Adrenal gland (tissue), 9 donors: ENCODE measurements at regions not wholly inside any gene's neighbourhood (a gene's known extent, or its start where the extent isn't known, plus 50 kb on each side); places are given as distances from the start of the nearest gene placed in this dataset.

ENCODE experiments used
- DNase-seq, 7 donors: peaks; one replicate each; pipeline ENCODE4 v3.0.0-alpha.2; 2019 to 2020
- H3K27ac ChIP-seq, 5 donors: fragments of 200-600 bp; sonication (generic) in 4 of 5; 1 replicate in 3 of 5; 2 replicates in 2 of 5; pipeline versions ENCODE4 v1.5.1 to v1.8.0; 2016 to 2020; ENCODE audit warnings: mild to moderate bottlenecking in 1 of 5
- H3K27me3 ChIP-seq: fragments of 200-600 bp; 2 replicates; pipeline ENCODE4 v1.8.0; 2021
- H3K36me3 ChIP-seq, 2 donors: fragments of 200-600 bp; replicated peaks in 1 of 2; 1 replicate in 1 of 2; 2 replicates in 1 of 2; pipeline versions ENCODE4 v1.5.1 to v1.8.0; 2018 to 2022
- H3K4me1 ChIP-seq, 2 donors: fragments of 200-600 bp; replicated peaks in 1 of 2; 1 replicate in 1 of 2; 2 replicates in 1 of 2; pipeline versions ENCODE4 v1.5.1 to v1.8.0; 2018 to 2021
- H3K4me3 ChIP-seq, 4 donors: fragments of 200-600 bp; sonication (generic) in 3 of 4; one replicate each; pipeline ENCODE4 v1.5.1; 2016 to 2018
- H3K9me3 ChIP-seq, 3 donors: fragments of 200-600 bp; sonication (generic) in 1 of 3; replicated peaks in 1 of 3; 1 replicate in 2 of 3; 2 replicates in 1 of 3; pipeline versions ENCODE4 v1.5.1 to v1.8.0; 2016 to 2021
- CTCF ChIP-seq, 6 experiments: fragments of 450-650 bp in 4 of 6; fragments of 200-600 bp in 2 of 6; sonication (generic) in 1 of 6; IDR thresholded peaks; 1 replicate in 5 of 6; 2 replicates in 1 of 6; pipeline versions ENCODE4 v1.5.1 to v1.8.0; 2016 to 2021; ENCODE audit warnings: antibody characterized with exemption in 6 of 6, mild to moderate bottlenecking in 2 of 6, moderate library complexity in 1 of 6
- POLR2A ChIP-seq, 2 donors: fragments of 450-650 bp; IDR thresholded peaks; one replicate each; pipeline ENCODE4 v1.6.1; 2017; ENCODE audit warnings: antibody characterized with exemption in 2 of 2, mild to moderate bottlenecking in 2 of 2, moderate library complexity in 1 of 2
- WGBS, 4 donors: extraction: QIAGEN DNeasy Blood & Tissue Kit in 2 of 4; methylation state at CpG; one replicate each; pipeline versions ENCODE4 v1.1.5 to v1.1.7; 2013 to 2017; 5-methylcytosine and 5-hydroxymethylcytosine counted together
- intact Hi-C, 2 donors: fragments of 100-400 bp; cut with DNase I; formaldehyde crosslinking; loops; one replicate each; pipeline versions ENCODE4 v1.14.1 to v1.15.0; 2022 to 2023
- donor health status: healthy with polysubstance abuse.
- donor health status: Bipolar disorder and iron deficiency.
- donor health status: DM: yes; HTN: yes; CAD: no.
- donor health status: DM: no; HTN: no; CAD: no.
- donor health status: DM: no; HTN: no; CAD: no.

- H3K9me3 ChIP-seq, result no peaks in the 10 kb centered on the region
- no peaks in the 10 kb centered on the region for H3K36me3 ChIP-seq
- H3K4me1 ChIP-seq, result no peaks in the 10 kb centered on the region
- H3K27ac ChIP-seq, result no peak overlapping the region
- 61 to 77% (median 72%) methylated on average over 2 of the region's 2 CpGs for WGBS, 4 donors
- no peak overlapping the region for H3K4me3 ChIP-seq
- DNase-seq, result no peak
- intact Hi-C loops, result no loop called here
- TF ChIP-seq POLR2A (IDR thresholded peaks at IDR 0.05), result no peak
- TF ChIP-seq CTCF (IDR thresholded peaks at IDR 0.05), result no peak
- H3K27me3 ChIP-seq, result no peaks in the 10 kb centered on the region
Observed at GRCh38 chr5:3839151-3839550, 243.5 kb downstream of the IRX1 start.

- Histone ChIP-seq H3K4me1 (no peaks in the 10 kb centered on the region), H3K4me3 (no peak overlapping the region), H3K36me3 (no peaks in the 10 kb centered on the region), H3K27ac (no peak overlapping the region), H3K27me3 (no peaks in the 10 kb centered on the region), H3K9me3 (no peaks in the 10 kb centered on the region)
- WGBS, 4 donors, result 57 to 68% (median 61%) methylated on average over 4 to 6 of the region's 6 CpGs
- TF ChIP-seq CTCF (IDR thresholded peaks at IDR 0.05), result no peak
- TF ChIP-seq POLR2A (IDR thresholded peaks at IDR 0.05), result no peak
- DNase-seq, result no peak
- intact Hi-C loops, result no loop called here
Observed at GRCh38 chr5:3842591-3842990, 247.0 kb downstream of the IRX1 start.

- H3K36me3 ChIP-seq, result no peaks in the 10 kb centered on the region
- no peak overlapping the region for H3K4me3 ChIP-seq
- no peaks in the 10 kb centered on the region for H3K9me3 ChIP-seq
- DNase-seq, result no peak
- H3K4me1 ChIP-seq, result no peaks in the 10 kb centered on the region
- TF ChIP-seq POLR2A (IDR thresholded peaks at IDR 0.05) (no peak), CTCF (IDR thresholded peaks at IDR 0.05) (no peak)
- H3K27ac ChIP-seq, result no peak overlapping the region
- no peaks in the 10 kb centered on the region for H3K27me3 ChIP-seq
- intact Hi-C loops, result no loop called here
- WGBS, 4 donors, result 74 to 86% (median 77%) methylated on average over 6 of the region's 6 CpGs
Observed at GRCh38 chr5:3843706-3844105, 248.1 kb downstream of the IRX1 start.

GRCh38 chr5:3844266-3844665, 248.6 kb downstream of the IRX1 start:
- no peak overlapping the region for H3K4me3 ChIP-seq
- no peaks in the 10 kb centered on the region for H3K27me3 ChIP-seq
- WGBS, 4 donors, result 67 to 79% (median 71%) methylated on average over 7 of the region's 7 CpGs
- no peaks in the 10 kb centered on the region for H3K36me3 ChIP-seq
- no peak overlapping the region for H3K27ac ChIP-seq
- no peak for TF ChIP-seq POLR2A (IDR thresholded peaks at IDR 0.05)
- no peak for TF ChIP-seq CTCF (IDR thresholded peaks at IDR 0.05)
- no peaks in the 10 kb centered on the region for H3K9me3 ChIP-seq
- intact Hi-C loops, result no loop called here
- H3K4me1 ChIP-seq, result no peaks in the 10 kb centered on the region
- DNase-seq, result no peak
